ENCODE measurements at regions not wholly inside any gene's neighbourhood (a gene's known extent, or its start where the extent isn't known, plus 50 kb on each side); places are given as distances from the start of the nearest gene placed in this dataset.

DNA sequence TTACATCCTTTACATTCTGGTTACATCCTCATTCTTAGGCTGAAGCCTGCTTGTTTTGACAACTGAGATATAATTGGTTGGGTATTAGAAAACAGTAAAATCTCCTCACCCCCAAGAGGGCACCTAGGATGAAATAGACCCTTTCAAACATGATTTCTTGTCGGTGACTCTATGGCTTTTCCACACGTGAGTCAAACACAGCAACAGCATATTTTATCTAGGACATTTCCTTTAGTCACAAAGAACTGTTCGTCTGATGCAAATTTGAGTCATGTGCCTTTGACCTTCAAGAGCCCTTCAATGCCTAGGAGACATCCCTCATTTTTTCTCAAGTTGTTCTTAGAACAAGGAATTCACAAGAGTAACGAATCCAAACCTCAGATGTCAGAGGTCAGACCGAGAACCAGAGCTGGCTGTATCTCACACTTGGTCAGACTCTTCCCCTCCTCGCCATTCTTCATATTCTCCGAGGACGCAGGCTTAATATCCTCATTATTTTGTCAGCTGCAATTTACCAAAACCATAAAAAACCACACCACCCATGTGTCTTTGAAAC lies 60.5 kb upstream of the ALKAL2 start:
- TF ChIP-seq POLR2AphosphoS5 (IDR thresholded peaks at IDR 0.05; ENCODE audit: low read depth, low read length), result no peak
- no peak for TF ChIP-seq SIN3A (IDR thresholded peaks at IDR 0.05; ENCODE audit: borderline replicate concordance, insufficient read depth, low read length)
- TF ChIP-seq TAF1 (IDR thresholded peaks at IDR 0.05; ENCODE audit: borderline replicate concordance, insufficient read depth, low read length), result no peak

DNA sequence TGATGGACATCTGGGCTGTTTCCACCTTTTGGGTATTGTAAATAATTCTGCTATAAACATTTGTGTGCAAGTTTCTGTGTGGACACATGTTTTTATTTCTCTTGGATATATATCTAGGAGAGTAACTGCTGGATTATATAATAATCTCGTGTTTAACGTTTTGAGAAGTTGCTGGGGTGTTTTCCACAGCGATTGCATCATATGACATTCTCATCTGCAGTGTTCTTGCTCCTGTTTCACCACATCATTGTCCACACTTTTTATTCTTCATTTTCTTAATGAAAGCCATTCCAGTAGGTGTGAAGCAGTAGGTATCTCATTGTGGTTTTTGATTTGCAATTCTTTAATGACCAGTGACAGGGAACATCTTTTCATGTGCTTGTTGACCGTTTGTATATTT lies 56.9 kb upstream of the ALKAL2 start:
- TF ChIP-seq FOXP2 (optimal IDR thresholded peaks at IDR 0.05; ENCODE audit: borderline replicate concordance, extremely low read depth, extremely low read length, insufficient read depth), result no peak
- TF ChIP-seq REST (IDR thresholded peaks at IDR 0.05; ENCODE audit: insufficient read depth in 1 of 2, low read depth in 2 of 2, low read length in 2 of 2), result no peak
- TF ChIP-seq SIN3A (IDR thresholded peaks at IDR 0.05; ENCODE audit: borderline replicate concordance, insufficient read depth, low read length), result no peak
- TF ChIP-seq POLR2AphosphoS5 (IDR thresholded peaks at IDR 0.05; ENCODE audit: low read depth, low read length), result no peak
- TF ChIP-seq TAF1 (IDR thresholded peaks at IDR 0.05; ENCODE audit: borderline replicate concordance, insufficient read depth, low read length), result no peak

GRCh38 chr2:343355-343754 lies 55.5 kb upstream of the ALKAL2 start:
- TF ChIP-seq SIN3A (IDR thresholded peaks at IDR 0.05; ENCODE audit: borderline replicate concordance, insufficient read depth, low read length) (no peak), TAF1 (IDR thresholded peaks at IDR 0.05; ENCODE audit: borderline replicate concordance, insufficient read depth, low read length) (no peak), REST (IDR thresholded peaks at IDR 0.05; ENCODE audit: insufficient read depth in 1 of 2, low read depth in 2 of 2, low read length in 2 of 2) (no peak), POLR2AphosphoS5 (IDR thresholded peaks at IDR 0.05; ENCODE audit: low read depth, low read length) (no peak), FOXP2 (optimal IDR thresholded peaks at IDR 0.05; ENCODE audit: borderline replicate concordance, extremely low read depth, extremely low read length, insufficient read depth) (no peak)

GRCh38 chr2:341912-342311 lies 54.0 kb upstream of the ALKAL2 start:
- no peak for TF ChIP-seq REST (IDR thresholded peaks at IDR 0.05; ENCODE audit: insufficient read depth in 1 of 2, low read depth in 2 of 2, low read length in 2 of 2)
- TF ChIP-seq POLR2AphosphoS5 (IDR thresholded peaks at IDR 0.05; ENCODE audit: low read depth, low read length), result no peak
- TF ChIP-seq SIN3A (IDR thresholded peaks at IDR 0.05; ENCODE audit: borderline replicate concordance, insufficient read depth, low read length), result no peak
- no peak for TF ChIP-seq FOXP2 (optimal IDR thresholded peaks at IDR 0.05; ENCODE audit: borderline replicate concordance, extremely low read depth, extremely low read length, insufficient read depth)
- TF ChIP-seq TAF1 (IDR thresholded peaks at IDR 0.05; ENCODE audit: borderline replicate concordance, insufficient read depth, low read length), result no peak

GRCh38 chr2:341017-341542 lies 53.2 kb upstream of the ALKAL2 start:
- TF ChIP-seq POLR2AphosphoS5 (IDR thresholded peaks at IDR 0.05; ENCODE audit: low read depth, low read length) (no peak), TAF1 (IDR thresholded peaks at IDR 0.05; ENCODE audit: borderline replicate concordance, insufficient read depth, low read length) (no peak), FOXP2 (optimal IDR thresholded peaks at IDR 0.05; ENCODE audit: borderline replicate concordance, extremely low read depth, extremely low read length, insufficient read depth) (no peak), REST (IDR thresholded peaks at IDR 0.05; ENCODE audit: insufficient read depth in 1 of 2, low read depth in 2 of 2, low read length in 2 of 2) (no peak), SIN3A (IDR thresholded peaks at IDR 0.05; ENCODE audit: borderline replicate concordance, insufficient read depth, low read length) (no peak)

Measured in PFSK-1 (cell line).